ENCODE measurements at regions not wholly inside any gene's neighbourhood (a gene's known extent, or its start where the extent isn't known, plus 50 kb on each side); places are given as distances from the start of the nearest gene placed in this dataset.

- FAIRE-seq (no peak), DNase-seq (ENCODE audit: low spot score) (no peak), ATAC-seq (no peak)
- Histone ChIP-seq H3K4me2 (ENCODE audit: low read depth, low read length) (no peak overlapping the region), H3K79me2 (ENCODE audit: insufficient read depth, low read length) (no peaks in the 10 kb centered on the region), H3K27ac (ENCODE audit: extremely low read length, insufficient read depth, low read length) (no peak overlapping the region), H2AFZ (ENCODE audit: low read length) (no peak overlapping the region), H3K4me1 (ENCODE audit: insufficient read depth, low read length) (0 out of 2 replicates have a peak, but pooled peaks cover under 1% of the 10 kb centered on the region), H3K9me3 (ENCODE audit: low read length) (no peaks in the 10 kb centered on the region), H3K36me3 (replicated peaks in 1 of 2; ENCODE audit: control insufficient read depth in 1 of 2, insufficient read depth in 2 of 2, low read length in 2 of 2) (no peaks in the 10 kb centered on the region), H4K20me1 (ENCODE audit: insufficient read depth, low read length) (no peaks in the 10 kb centered on the region), H3K9ac (ENCODE audit: insufficient read depth, low read depth, low read length) (no peak overlapping the region), H3K27me3 (ENCODE audit: control insufficient read depth in 1 of 2, insufficient read depth in 2 of 2, low read length in 2 of 2) (no peaks in the 10 kb centered on the region), H3K4me3 (replicated peaks in 1 of 3; ENCODE audit: insufficient read depth in 1 of 3, low read depth in 2 of 3, low read length in 3 of 3) (no peak overlapping the region)
- BruUV-seq (replicated peaks) = no TSS peak
- ChIA-PET CTCF (ENCODE audit: low intra/inter-chr PET ratio, low total read pairs) (no interaction called here), POLR2A (no interaction called here)
- intact Hi-C loops (cut with micrococcal nuclease; ENCODE audit: unreplicated experiment) = no loop called here
- in situ Hi-C loops (cut with HindIII; ENCODE audit: extremely low pct_ligation_motif_present, low pct_unique_long_range_greater_than_20kb) = no loop called here
- TF ChIP-seq ZNF207 (IDR thresholded peaks at IDR 0.05; ENCODE audit: borderline replicate concordance) = no peak
- 30% methylated on average over 5 of the region's 5 CpGs for WGBS (ENCODE audit: low lambda C conversion rate)
These were observed 82.3 kb upstream of the BMP2 start for GRCh38 chr20:6685181-6685582.

GRCh38 chr20:6683021-6683977 is 84.2 kb upstream of the BMP2 start:
- Histone ChIP-seq H3K4me2 (ENCODE audit: low read depth, low read length) (no peak overlapping the region), H2AFZ (ENCODE audit: low read length) (no peak overlapping the region), H3K9me3 (ENCODE audit: low read length) (no peaks in the 10 kb centered on the region), H3K79me2 (ENCODE audit: insufficient read depth, low read length) (no peaks in the 10 kb centered on the region), H3K27ac (ENCODE audit: extremely low read length, insufficient read depth, low read length) (no peak overlapping the region), H3K36me3 (replicated peaks in 1 of 2; ENCODE audit: control insufficient read depth in 1 of 2, insufficient read depth in 2 of 2, low read length in 2 of 2) (no peaks in the 10 kb centered on the region), H3K27me3 (ENCODE audit: control insufficient read depth in 1 of 2, insufficient read depth in 2 of 2, low read length in 2 of 2) (no peaks in the 10 kb centered on the region), H3K9ac (ENCODE audit: insufficient read depth, low read depth, low read length) (no peak overlapping the region), H3K4me3 (replicated peaks in 1 of 3; ENCODE audit: insufficient read depth in 1 of 3, low read depth in 2 of 3, low read length in 3 of 3) (no peak overlapping the region), H3K4me1 (ENCODE audit: insufficient read depth, low read length) (no peaks in the 10 kb centered on the region), H4K20me1 (ENCODE audit: insufficient read depth, low read length) (no peaks in the 10 kb centered on the region)
- in situ Hi-C loops (cut with HindIII; ENCODE audit: extremely low pct_ligation_motif_present, low pct_unique_long_range_greater_than_20kb) = no loop called here
- TF ChIP-seq SIN3A (IDR thresholded peaks at IDR 0.05; ENCODE audit: borderline replicate concordance, low read depth, low read length) = no peak
- no peak for TF ChIP-seq ZNF878 (CRISPR knock-in tag; IDR thresholded peaks at IDR 0.05)
- no peak for TF ChIP-seq GABPA (IDR thresholded peaks at IDR 0.05; ENCODE audit: low read depth, low read length)
- no peak for TF ChIP-seq GABPA (CRISPR knock-in tag; IDR thresholded peaks at IDR 0.05; ENCODE audit: low read depth)
- TF ChIP-seq ZNF468 (CRISPR knock-in tag; IDR thresholded peaks at IDR 0.05) = no peak
- TF ChIP-seq ZMAT3 (CRISPR knock-in tag; conservative IDR thresholded peaks at IDR 0.05) = no peak
- TF ChIP-seq ZNF275 (CRISPR knock-in tag; IDR thresholded peaks at IDR 0.05; ENCODE audit: borderline replicate concordance) = no peak
- TF ChIP-seq SRSF9 (IDR thresholded peaks at IDR 0.05; ENCODE audit: borderline replicate concordance, insufficient read depth, low read depth, low read length, poor library complexity, severe bottlenecking) = no peak
- DNase-seq (ENCODE audit: low spot score) (no peak), FAIRE-seq (no peak), ATAC-seq (no peak)
- BruUV-seq (replicated peaks) = no TSS peak
- WGBS (ENCODE audit: low lambda C conversion rate) = 66% methylated on average over 9 of the region's 9 CpGs
- ChIA-PET POLR2A (no interaction called here), CTCF (ENCODE audit: low intra/inter-chr PET ratio, low total read pairs) (no interaction called here)
- intact Hi-C loops (cut with micrococcal nuclease; ENCODE audit: unreplicated experiment) = no loop called here
